Trophoblast cell (in vitro differentiated cells and primary cell): ENCODE measurements at regions not wholly inside any gene's neighbourhood (a gene's known extent, or its start where the extent isn't known, plus 50 kb on each side); places are given as distances from the start of the nearest gene placed in this dataset.

ENCODE experiments used
- DNase-seq, 2 donors: peaks; one replicate each; pipeline ENCODE4 v3.0.0-alpha.2; 2016
- H2AFZ ChIP-seq: 2 replicates; pipeline ENCODE4 v1.6.1; 2013; ENCODE audit warnings: low read length, moderate library complexity, mild to moderate bottlenecking; ENCODE audit not compliant: insufficient read depth, poor library complexity
- H2AK5ac ChIP-seq: 2 replicates; pipeline ENCODE4 v1.6.1; 2013; ENCODE audit warnings: mild to moderate bottlenecking, low read length
- H2BK120ac ChIP-seq: 2 replicates; pipeline ENCODE4 v1.6.1; 2013; ENCODE audit warnings: low read length, mild to moderate bottlenecking, moderate library complexity; ENCODE audit not compliant: insufficient read depth, poor library complexity
- H2BK12ac ChIP-seq: 2 replicates; pipeline ENCODE4 v1.6.1; 2013; ENCODE audit warnings: mild to moderate bottlenecking, low read length, moderate library complexity
- H2BK5ac ChIP-seq: 2 replicates; pipeline ENCODE4 v1.6.1; 2013; ENCODE audit warnings: low read length, low read depth, moderate library complexity, mild to moderate bottlenecking; ENCODE audit not compliant: poor library complexity
- H3K14ac ChIP-seq: 2 replicates; pipeline ENCODE4 v1.6.1; 2013; ENCODE audit warnings: mild to moderate bottlenecking, low read length
- H3K18ac ChIP-seq: 2 replicates; pipeline ENCODE4 v1.6.1; 2013; ENCODE audit warnings: mild to moderate bottlenecking, low read length
- H3K23ac ChIP-seq: 2 replicates; pipeline ENCODE4 v1.6.1; 2013; ENCODE audit warnings: low read length
- H3K27ac ChIP-seq: 2 replicates; pipeline ENCODE4 v1.5.1; 2013; ENCODE audit warnings: low read depth, mild to moderate bottlenecking, inconsistent platforms, low read length, moderate library complexity
- H3K27me3 ChIP-seq: 2 replicates; pipeline ENCODE4 v1.6.1; 2013; ENCODE audit warnings: inconsistent platforms, mild to moderate bottlenecking, low read length, moderate library complexity; ENCODE audit not compliant: insufficient read depth
- H3K36me3 ChIP-seq, 2 experiments: 1 replicate in 1 of 2; 2 replicates in 1 of 2; pipeline ENCODE4 v1.6.1; 2013; ENCODE audit warnings: low read length in 2 of 2, mild to moderate bottlenecking in 2 of 2, moderate library complexity in 1 of 2; ENCODE audit not compliant: insufficient read depth in 2 of 2, control insufficient read depth in 1 of 2
- H3K4ac ChIP-seq: 2 replicates; pipeline ENCODE4 v1.6.1; 2013; ENCODE audit warnings: low read depth, mild to moderate bottlenecking, low read length, moderate library complexity
- H3K4me1 ChIP-seq, 2 experiments: 1 replicate in 1 of 2; 2 replicates in 1 of 2; pipeline ENCODE4 v1.6.1; 2013; ENCODE audit warnings: low read length in 2 of 2, mild to moderate bottlenecking in 2 of 2, moderate library complexity in 1 of 2; ENCODE audit not compliant: insufficient read depth in 2 of 2, control insufficient read depth in 1 of 2
- H3K4me2 ChIP-seq: 2 replicates; pipeline ENCODE4 v1.6.1; 2013; ENCODE audit warnings: inconsistent platforms, mild to moderate bottlenecking, low read length, moderate library complexity
- H3K4me3 ChIP-seq: 2 replicates; pipeline ENCODE4 v1.5.1; 2013; ENCODE audit warnings: mild to moderate bottlenecking, low read depth, low read length, inconsistent platforms
- H3K79me1 ChIP-seq: one replicate; pipeline ENCODE4 v1.6.1; 2013; ENCODE audit warnings: low read length
- H3K79me2 ChIP-seq: 2 replicates; pipeline ENCODE4 v1.6.1; 2013; ENCODE audit warnings: low read length, mild to moderate bottlenecking; ENCODE audit not compliant: control insufficient read depth, insufficient read depth, poor library complexity
- H3K9ac ChIP-seq: 2 replicates; pipeline ENCODE4 v1.6.1; 2013; ENCODE audit warnings: mild to moderate bottlenecking, low read length
- H3K9me3 ChIP-seq: 2 replicates; pipeline ENCODE4 v1.6.1; 2013; ENCODE audit warnings: low read depth, mild to moderate bottlenecking, control low read depth, inconsistent platforms, low read length; ENCODE audit not compliant: insufficient read depth
- H4K12ac ChIP-seq: 2 replicates; pipeline ENCODE4 v1.6.1; 2013; ENCODE audit warnings: low read depth, mild to moderate bottlenecking, low read length, moderate library complexity
- H4K8ac ChIP-seq: 2 replicates; pipeline ENCODE4 v1.6.1; 2013; ENCODE audit warnings: low read depth, mild to moderate bottlenecking, low read length, moderate library complexity
- H4K91ac ChIP-seq: one replicate; pipeline ENCODE4 v1.6.1; 2013; ENCODE audit warnings: low read depth, mild to moderate bottlenecking, low read length, moderate library complexity
- WGBS: extraction: QIAGEN DNeasy Blood & Tissue Kit; methylation state at CpG from one replicate; pipeline ENCODE4 v1.1.7; 2013; ENCODE audit warnings: missing lambda C conversion rate; ENCODE audit not compliant: insufficient read length, insufficient coverage; ENCODE audit errors: extremely low coverage; 5-methylcytosine and 5-hydroxymethylcytosine counted together

DNA sequence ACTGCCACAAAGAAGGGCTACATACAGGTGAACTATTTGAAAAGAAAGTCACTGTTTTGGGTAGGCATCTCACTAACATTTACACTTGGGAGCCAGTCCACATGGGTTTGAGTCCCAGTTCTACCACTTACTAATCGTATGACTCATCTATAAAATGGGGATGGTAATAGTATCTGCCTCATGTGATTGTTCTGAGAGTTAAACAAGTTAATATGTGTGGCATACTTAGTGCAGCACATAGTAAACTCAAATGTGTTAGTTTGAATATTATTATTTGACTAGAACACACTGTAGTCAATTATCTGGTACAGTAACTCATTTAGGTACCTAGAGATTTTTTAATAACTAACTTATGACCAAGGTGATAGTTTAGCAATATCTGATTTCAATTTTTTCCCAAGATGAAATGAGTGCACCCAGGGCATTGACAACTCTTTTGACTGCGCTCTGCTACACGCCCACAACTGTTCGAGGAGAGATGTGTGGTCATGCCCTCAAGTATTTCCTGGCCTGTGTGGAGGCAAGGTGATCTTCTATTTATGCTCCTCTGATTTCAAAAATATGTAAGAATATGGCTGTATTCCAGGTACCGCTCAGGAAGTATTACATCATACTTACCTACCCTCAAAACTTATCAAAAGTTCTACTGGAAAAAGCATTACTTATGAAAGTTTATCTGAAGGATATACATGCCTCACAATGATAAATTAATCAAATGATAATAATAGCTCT is 210.6 kb upstream of the EGLN3 start:
- Histone ChIP-seq H3K79me2 (no peaks in the 10 kb centered on the region), H3K27ac (no peak overlapping the region), H2AFZ (no peak overlapping the region), H2BK120ac (no peak overlapping the region), H3K4me1 (no peaks in the 10 kb centered on the region), H4K8ac (no peak overlapping the region), H3K36me3 (no peaks in the 10 kb centered on the region), H3K9me3 (no peaks in the 10 kb centered on the region), H3K4ac (no peak overlapping the region), H3K23ac (no peak overlapping the region), H3K27me3 (no peaks in the 10 kb centered on the region), H3K4me2 (no peak overlapping the region), H3K18ac (no peak overlapping the region), H3K79me1 (no peaks in the 10 kb centered on the region), H2AK5ac (no peak overlapping the region), H2BK12ac (no peak overlapping the region), H3K14ac (no peak overlapping the region), H2BK5ac (no peak overlapping the region), H3K9ac (no peak overlapping the region), H4K12ac (no peak overlapping the region), H4K91ac (no peak overlapping the region), H3K4me3 (no peak overlapping the region)
- WGBS, result no CpG with 5 or more reads among the region's 5 CpGs
- DNase-seq, result no peak

GRCh38 chr14:34160619-34161018 is 209.7 kb upstream of the EGLN3 start:
- H3K23ac ChIP-seq, result no peak overlapping the region
- no peak overlapping the region for H3K18ac ChIP-seq
- H2AK5ac ChIP-seq, result no peak overlapping the region
- H2BK12ac ChIP-seq, result no peak overlapping the region
- H4K8ac ChIP-seq, result no peak overlapping the region
- H3K4me1 ChIP-seq, result no peaks in the 10 kb centered on the region
- no peak overlapping the region for H3K9ac ChIP-seq
- H3K4ac ChIP-seq, result no peak overlapping the region
- no peak overlapping the region for H3K27ac ChIP-seq
- H3K14ac ChIP-seq, result no peak overlapping the region
- H2AFZ ChIP-seq, result no peak overlapping the region
- WGBS, result no CpG with 5 or more reads among the region's 2 CpGs
- H3K4me2 ChIP-seq, result no peak overlapping the region
- no peak overlapping the region for H2BK5ac ChIP-seq
- H2BK120ac ChIP-seq, result no peak overlapping the region
- H3K79me2 ChIP-seq, result no peaks in the 10 kb centered on the region
- no peak for DNase-seq
- H3K79me1 ChIP-seq, result no peaks in the 10 kb centered on the region
- H3K9me3 ChIP-seq, result no peaks in the 10 kb centered on the region
- H3K36me3 ChIP-seq, result no peaks in the 10 kb centered on the region
- no peak overlapping the region for H4K12ac ChIP-seq
- H4K91ac ChIP-seq, result no peak overlapping the region
- no peaks in the 10 kb centered on the region for H3K27me3 ChIP-seq
- no peak overlapping the region for H3K4me3 ChIP-seq

GRCh38 chr14:34157651-34158050 is 206.8 kb upstream of the EGLN3 start:
- H3K4me2 ChIP-seq, result no peak overlapping the region
- no peak overlapping the region for H4K8ac ChIP-seq
- no peak overlapping the region for H3K4ac ChIP-seq
- H2BK120ac ChIP-seq, result no peak overlapping the region
- no peak for DNase-seq
- WGBS, result no CpG with 5 or more reads among the region's 2 CpGs
- H3K4me1 ChIP-seq, result no peaks in the 10 kb centered on the region
- H3K9ac ChIP-seq, result no peak overlapping the region
- no peak overlapping the region for H3K18ac ChIP-seq
- H2BK5ac ChIP-seq, result no peak overlapping the region
- no peak overlapping the region for H2AK5ac ChIP-seq
- no peak overlapping the region for H2BK12ac ChIP-seq
- no peak overlapping the region for H3K27ac ChIP-seq
- no peak overlapping the region for H4K91ac ChIP-seq
- H3K14ac ChIP-seq, result no peak overlapping the region
- no peak overlapping the region for H2AFZ ChIP-seq
- H4K12ac ChIP-seq, result no peak overlapping the region
- H3K79me2 ChIP-seq, result no peaks in the 10 kb centered on the region
- no peaks in the 10 kb centered on the region for H3K27me3 ChIP-seq
- H3K79me1 ChIP-seq, result no peaks in the 10 kb centered on the region
- H3K36me3 ChIP-seq, result no peaks in the 10 kb centered on the region
- H3K9me3 ChIP-seq, result no peaks in the 10 kb centered on the region
- H3K4me3 ChIP-seq, result no peak overlapping the region
- H3K23ac ChIP-seq, result no peak overlapping the region

GRCh38 chr14:34147461-34147860 is 196.6 kb upstream of the EGLN3 start:
- Histone ChIP-seq H4K8ac (no peak overlapping the region), H3K27ac (no peak overlapping the region), H2BK12ac (no peak overlapping the region), H2BK120ac (no peak overlapping the region), H3K9ac (peak overlapping the region; percentile 15), H3K18ac (no peak overlapping the region), H3K79me1 (no peaks in the 10 kb centered on the region), H3K79me2 (no peaks in the 10 kb centered on the region), H3K4me2 (no peak overlapping the region), H2BK5ac (no peak overlapping the region), H4K12ac (no peak overlapping the region), H3K9me3 (peaks cover 5% of the 10 kb centered on the region), H4K91ac (no peak overlapping the region), H3K23ac (no peak overlapping the region), H3K36me3 (no peaks in the 10 kb centered on the region), H2AFZ (no peak overlapping the region), H3K14ac (no peak overlapping the region), H3K4ac (no peak overlapping the region), H3K4me3 (no peak overlapping the region), H2AK5ac (no peak overlapping the region), H3K27me3 (no peaks in the 10 kb centered on the region), H3K4me1 (no peaks in the 10 kb centered on the region)
- WGBS, result no CpG with 5 or more reads among the region's 3 CpGs
- DNase-seq, result no peak
